Erythroblast (primary cell): ENCODE measurements at regions not wholly inside any gene's neighbourhood (a gene's known extent, or its start where the extent isn't known, plus 50 kb on each side); places are given as distances from the start of the nearest gene placed in this dataset.

Experiments
- DNase-seq, 2 experiments: peaks; one replicate each; lab custom pipeline; 2025; lab: John Stamatoyannopoulos, UW
- GATA1 ChIP-seq: IDR thresholded peaks from 2 replicates; pipeline ENCODE4 v1.6.1; 2011; ENCODE audit warnings: low read depth, mild to moderate bottlenecking, control low read depth, low read length, moderate library complexity
- POLR2A ChIP-seq: IDR thresholded peaks from 2 replicates; pipeline ENCODE4 v1.6.1; 2011; ENCODE audit warnings: mild to moderate bottlenecking, low read length

DNA sequence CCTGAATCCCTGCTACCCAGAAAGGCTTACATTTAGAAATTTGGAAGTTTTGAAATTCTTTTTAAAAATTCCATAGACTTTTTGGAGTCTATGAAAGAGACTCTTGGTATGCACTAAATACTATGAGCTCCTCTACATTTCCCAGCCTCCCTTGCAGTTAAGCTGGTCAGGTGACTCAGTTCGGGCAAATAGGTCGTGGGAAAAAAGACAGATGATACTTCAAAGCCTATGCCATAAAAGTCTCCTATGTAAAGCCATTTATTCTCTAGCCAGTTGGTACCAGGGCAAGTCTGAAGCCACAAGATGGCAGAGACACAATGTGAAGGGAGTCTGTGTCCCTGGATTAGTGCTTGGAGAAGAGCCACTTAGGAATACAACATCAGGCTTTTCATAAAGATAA is 101.8 kb downstream of the BOD1 start:
- no peak for TF ChIP-seq POLR2A
- TF ChIP-seq GATA1: no peak

DNA sequence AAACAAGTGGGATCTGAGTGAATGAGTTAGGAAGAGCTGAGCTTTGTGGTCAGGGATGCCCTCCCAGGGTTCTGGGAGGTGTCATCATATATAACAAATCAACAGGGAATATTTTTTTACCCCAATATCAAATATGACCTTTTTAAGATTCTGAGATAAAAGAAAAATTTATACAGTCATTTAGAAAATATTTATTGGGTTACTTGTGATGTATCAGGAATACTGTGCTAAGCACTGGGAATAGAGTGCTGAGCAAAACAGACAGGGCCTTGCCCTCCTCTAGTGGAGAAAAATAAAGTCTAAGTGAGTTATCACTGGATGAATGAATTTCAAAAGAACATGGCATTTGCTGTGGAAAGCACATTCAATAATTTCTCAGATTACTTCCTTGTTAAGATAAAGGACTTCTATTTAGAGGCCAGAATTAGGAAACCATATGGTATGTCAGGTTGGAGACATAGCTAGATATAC is 102.9 kb downstream of the BOD1 start:
- no peak for DNase-seq
- TF ChIP-seq POLR2A (no peak), GATA1 (no peak)

More for the DNA sequence above, 101.8 kb downstream of the BOD1 start:
- DNase-seq: no peak

DNA sequence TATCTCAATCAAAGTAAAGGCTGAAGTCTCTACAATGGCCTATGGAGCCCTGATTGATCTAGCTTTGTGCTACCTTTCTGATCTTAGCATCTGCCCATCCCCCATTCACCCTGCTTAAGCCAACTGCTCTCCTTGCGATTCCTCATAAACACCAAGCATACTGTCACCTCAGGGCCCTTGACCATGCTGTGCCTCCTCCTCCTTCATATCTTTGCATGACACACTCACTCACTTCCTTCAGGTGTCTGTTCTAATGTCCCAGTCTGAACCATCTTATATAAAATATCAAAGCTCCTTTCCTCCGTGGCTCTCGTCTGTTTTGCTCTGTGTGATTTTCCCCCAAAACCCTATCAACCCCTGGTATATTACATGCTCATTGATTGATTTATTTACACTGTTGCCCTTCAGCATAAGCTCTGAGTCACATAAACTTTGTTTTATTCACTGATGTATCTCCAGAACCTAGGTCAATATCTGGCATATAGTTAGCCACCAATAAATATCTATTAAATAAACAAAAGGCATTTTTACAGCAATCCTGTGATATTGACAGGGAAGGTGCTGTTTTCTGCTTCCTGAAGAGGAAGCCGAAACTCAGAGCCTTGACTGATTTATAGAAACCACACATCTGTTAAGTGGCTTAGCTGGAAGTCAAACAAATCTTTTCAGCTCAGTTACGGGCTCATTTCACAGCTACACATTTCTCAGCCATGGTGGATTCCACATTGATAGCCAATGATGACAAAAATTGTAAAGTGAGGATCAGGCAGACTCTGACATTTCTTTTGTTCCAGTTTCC is 103.6 kb downstream of the BOD1 start:
- no peak for DNase-seq
- TF ChIP-seq GATA1 (no peak), POLR2A (no peak)

DNA sequence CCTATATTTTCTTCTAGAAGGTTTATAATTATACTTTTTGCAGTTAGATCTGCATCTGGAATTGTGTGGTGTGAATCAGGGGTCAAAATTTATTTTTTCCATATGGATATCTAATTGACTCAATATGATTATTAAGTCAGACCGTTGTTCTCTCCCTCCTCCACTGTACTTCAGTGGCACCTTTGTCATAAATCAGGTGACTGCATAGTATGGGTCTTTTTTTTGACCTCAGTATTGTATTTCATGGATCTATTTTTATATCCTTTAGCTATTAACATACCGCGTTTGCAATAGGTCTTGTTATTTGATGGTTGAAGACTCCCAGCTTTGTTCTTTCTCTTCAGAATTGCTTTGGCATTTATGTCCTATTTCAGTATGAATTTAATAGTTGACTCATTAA is 107.4 kb downstream of the BOD1 start:
- DNase-seq: no peak
- TF ChIP-seq GATA1: no peak
- no peak for TF ChIP-seq POLR2A

DNA sequence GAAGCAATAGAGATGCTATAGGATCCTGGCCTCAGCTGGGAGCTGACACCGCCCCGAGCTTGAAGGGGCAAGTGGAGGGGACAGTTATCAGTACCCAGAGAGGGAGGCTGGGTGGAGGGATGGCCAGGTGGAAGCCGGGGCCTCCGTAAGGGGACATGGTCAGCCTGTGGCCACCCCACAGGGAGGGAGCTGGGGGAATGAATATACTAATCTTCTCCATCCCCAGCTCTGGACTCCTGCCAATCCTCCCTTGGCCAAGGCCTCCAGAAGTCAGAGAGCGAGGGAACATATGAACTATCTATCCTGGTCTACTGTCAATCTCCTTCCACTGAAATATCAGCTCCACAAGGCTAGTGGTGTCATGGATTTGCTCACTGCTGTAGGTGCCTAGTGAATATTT is 109.3 kb downstream of the BOD1 start:
- no peak for TF ChIP-seq POLR2A
- no peak for TF ChIP-seq GATA1
- DNase-seq: no peak

DNA sequence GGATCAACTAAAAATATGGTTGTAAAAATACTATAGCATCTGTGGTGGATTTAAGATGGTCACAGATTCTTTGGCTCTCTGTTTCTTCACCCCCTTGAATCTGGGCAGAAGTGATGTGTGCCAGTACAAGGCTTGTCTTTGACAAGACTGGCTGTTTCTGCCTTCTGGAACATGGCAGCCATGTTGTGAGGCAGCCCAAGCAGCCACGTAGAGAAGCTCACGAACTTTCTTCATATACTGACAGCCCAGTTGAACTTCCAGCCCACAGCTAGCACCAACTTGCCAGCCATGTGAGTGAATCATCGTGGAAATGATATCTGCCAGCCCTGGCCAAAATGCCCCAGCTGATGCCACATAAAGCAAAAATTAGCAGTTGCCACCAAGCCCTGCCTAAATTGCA is 110.8 kb downstream of the BOD1 start:
- TF ChIP-seq POLR2A (no peak), GATA1 (no peak)
- DNase-seq: no peak

DNA sequence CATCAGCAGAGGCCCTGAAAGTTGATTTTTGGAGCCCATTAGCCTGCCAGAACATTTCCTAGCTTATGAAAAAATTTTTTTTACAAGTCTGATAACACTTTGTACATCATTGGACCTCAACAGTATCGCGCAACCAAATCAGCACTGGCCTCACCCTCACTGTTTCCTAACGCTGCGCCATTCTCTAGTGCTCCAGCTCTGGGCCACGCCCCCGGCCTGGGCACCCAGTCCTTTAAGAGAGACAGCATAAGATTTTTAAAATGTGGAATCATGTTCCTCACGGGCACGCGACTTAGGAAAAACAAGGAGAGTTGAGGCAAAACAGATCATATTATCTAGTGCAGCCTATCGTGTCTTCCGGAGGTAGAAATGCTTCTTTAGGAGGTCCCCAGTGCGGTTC is 114.5 kb downstream of the BOD1 start:
- no peak for DNase-seq
- TF ChIP-seq POLR2A (no peak), GATA1 (no peak)

DNA sequence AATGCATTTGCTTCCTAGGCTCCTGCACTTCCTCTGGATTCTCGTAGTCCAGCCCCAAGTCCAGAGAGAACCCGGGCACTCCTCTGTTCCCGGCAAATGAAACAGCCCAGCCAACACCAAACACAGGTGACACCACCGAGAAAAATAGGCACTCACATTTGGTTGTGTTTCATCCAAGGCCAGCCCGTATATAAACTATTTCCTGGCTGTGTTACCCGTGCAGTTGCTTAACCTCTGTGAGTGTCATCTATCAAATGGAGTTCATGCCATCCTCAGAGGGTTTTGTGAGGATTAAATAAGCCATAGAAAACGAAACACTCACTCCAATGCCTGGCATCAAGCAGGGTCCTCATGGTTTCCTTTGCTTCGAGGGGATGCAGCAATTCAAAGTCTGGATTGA is 115.2 kb downstream of the BOD1 start:
- DNase-seq: no peak

DNA sequence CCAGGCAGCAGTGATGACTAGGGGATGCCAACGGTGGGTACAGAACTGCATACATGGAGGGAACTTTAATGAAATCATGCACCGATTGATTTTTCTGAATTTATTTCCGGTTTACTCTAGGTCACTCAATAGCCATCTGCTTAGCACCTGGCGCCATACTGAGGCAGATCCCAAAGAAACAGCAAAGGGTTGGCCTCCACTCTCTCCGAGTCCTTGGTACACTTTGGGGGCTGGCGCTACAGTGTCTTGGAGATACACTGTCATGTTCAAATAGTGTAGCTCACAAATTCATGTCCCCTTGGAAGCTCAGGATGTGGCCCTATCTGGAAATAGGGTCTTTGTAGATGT is 116.3 kb downstream of the BOD1 start:
- TF ChIP-seq GATA1 (no peak), POLR2A (no peak)
- DNase-seq: no peak

More for the DNA sequence above, 115.2 kb downstream of the BOD1 start:
- TF ChIP-seq POLR2A (no peak), GATA1 (no peak)

DNA sequence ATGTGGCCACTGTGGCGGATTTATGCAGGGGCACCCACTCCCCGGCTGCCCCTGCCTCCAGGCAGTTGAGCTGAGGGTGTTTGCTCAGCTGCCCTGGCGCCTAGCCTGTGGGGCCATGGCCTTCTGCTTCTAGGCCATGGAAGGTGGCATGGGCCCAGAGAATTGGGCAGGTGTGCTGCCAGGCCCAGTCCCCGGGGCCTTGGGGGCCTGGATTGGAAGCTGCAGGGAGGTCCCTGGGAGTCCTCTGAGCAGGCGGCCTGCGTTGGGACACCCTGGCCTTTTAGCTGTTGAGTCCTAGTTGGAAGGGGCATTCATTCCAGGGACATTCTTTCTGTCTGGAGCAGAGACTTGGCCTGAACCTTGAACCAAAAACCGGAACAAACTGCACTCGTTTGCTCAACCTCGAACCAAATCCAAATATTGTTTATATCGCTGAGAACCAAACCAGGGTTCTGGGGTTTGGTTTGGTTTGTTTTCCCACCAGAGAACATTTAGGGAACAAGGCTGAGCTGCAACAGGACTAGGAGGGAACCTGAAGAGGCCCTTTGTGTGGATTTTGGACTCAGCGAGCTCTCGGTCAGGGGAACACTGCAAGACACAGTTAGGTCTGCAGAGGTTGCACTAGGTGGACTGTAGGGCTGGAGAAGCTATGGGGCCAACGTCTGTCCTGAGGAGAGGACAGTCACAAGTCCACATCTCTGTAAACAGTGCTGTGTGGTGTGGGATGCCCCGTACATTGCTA is 116.8 kb downstream of the BOD1 start:
- TF ChIP-seq POLR2A (no peak), GATA1 (no peak)
- DNase-seq: no peak

DNA sequence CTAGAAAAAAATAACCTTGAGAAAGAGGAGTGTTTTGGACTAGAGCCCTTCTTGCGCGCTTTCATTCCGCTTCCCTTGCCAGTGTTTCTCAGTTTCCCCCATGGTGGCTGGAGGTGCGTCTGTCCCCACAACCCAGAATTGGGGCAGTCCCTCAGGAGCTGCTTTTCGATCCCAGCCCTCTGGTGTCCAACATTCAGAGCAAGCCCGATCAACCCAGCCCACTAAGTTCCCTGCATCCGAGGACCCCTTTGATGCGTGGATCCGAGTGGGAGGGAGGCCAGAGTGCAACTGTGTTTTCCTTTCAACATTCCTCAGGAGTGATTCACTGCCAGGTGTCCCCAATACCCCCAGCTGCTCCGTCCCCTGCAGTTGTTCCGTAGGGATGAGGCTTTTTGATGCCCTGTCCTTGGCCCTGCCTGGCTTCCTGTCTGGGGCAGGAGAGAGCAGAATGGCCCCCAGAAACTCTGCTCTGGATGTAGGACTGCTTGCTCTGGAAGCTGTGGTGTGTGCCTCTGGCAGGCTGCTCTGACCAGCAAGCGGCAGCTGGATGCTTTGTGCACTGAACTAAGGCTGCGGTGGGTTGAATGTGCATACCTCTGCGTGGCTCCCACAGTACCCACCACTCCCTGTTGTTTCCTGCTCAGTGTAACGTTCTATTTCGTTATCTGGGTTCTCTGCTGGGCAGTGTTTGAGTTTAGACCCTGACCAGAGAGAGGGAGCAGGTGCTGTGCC is 117.5 kb downstream of the BOD1 start:
- no peak for DNase-seq

DNA sequence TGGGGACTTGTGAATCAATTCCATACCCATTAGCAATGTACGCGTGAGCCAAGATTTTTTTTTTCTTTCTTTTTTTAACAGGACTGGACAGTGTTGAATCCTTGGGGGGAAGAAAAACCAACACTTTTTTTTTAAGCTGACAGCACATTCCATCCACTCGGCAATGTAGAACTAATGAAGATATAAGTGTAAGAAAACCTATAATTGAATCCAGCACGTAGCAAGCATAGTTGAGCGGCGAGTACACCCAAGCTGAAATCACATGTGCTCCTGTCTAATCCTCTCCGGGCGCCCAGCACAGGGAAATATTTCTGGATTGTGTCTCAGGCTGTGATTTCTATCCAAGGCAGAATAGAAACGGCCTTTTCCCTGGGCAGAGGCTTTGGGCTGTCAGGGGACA is 118.2 kb downstream of the BOD1 start:
- DNase-seq: no peak
- TF ChIP-seq GATA1 (no peak), POLR2A (no peak)

More for the DNA sequence above, 117.5 kb downstream of the BOD1 start:
- TF ChIP-seq GATA1: no peak
- TF ChIP-seq POLR2A: no peak

DNA sequence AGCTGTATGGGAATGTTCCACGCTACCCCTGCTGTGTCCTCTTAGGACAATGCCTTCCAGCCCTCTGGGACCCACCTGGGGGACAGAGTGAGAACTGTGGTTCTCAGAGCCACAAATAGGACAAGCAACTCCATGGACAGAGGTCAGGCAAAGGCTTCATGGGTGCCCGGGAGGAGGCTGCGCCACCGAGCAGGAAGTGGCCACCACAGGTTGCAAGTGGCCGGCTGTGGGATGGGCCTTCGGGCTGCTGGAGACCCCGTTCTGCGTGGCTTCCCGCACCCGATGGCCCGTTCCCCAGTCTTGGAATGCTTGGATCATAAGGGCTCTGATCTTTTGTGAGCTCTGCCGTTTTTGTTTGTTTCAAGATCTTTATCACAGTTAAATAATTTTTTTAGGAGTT is 118.8 kb downstream of the BOD1 start:
- no peak for DNase-seq
- TF ChIP-seq POLR2A (no peak), GATA1 (no peak)

DNA sequence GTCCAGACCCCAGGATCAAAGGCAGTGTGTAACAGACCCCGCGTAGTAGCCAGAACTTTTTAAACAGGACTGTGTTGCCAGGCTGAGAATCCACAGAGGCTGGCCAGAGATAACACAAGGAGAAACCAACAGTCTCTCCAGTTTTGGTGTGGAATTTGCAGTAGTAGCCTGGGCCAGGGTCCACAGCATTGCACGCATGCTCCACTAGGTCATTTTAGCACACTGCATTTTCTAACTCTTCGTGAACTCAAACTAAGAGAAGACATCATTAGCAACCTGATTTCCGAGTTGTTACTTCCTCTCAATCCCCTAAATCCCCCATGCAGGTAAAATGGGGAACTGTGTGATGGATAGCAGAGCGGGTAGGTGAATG is 119.6 kb downstream of the BOD1 start:
- no peak for DNase-seq

More for the DNA sequence above, 119.6 kb downstream of the BOD1 start:
- TF ChIP-seq POLR2A (no peak), GATA1 (no peak)
